Non-pigmented ciliary epithelial cell (primary cell): ENCODE measurements at regions not wholly inside any gene's neighbourhood (a gene's known extent, or its start where the extent isn't known, plus 50 kb on each side); places are given as distances from the start of the nearest gene placed in this dataset.

Experiments
- DNase-seq: peaks from one replicate; pipeline ENCODE4 v3.0.0-alpha.2; 2010; ENCODE audit warnings: low read depth

DNA sequence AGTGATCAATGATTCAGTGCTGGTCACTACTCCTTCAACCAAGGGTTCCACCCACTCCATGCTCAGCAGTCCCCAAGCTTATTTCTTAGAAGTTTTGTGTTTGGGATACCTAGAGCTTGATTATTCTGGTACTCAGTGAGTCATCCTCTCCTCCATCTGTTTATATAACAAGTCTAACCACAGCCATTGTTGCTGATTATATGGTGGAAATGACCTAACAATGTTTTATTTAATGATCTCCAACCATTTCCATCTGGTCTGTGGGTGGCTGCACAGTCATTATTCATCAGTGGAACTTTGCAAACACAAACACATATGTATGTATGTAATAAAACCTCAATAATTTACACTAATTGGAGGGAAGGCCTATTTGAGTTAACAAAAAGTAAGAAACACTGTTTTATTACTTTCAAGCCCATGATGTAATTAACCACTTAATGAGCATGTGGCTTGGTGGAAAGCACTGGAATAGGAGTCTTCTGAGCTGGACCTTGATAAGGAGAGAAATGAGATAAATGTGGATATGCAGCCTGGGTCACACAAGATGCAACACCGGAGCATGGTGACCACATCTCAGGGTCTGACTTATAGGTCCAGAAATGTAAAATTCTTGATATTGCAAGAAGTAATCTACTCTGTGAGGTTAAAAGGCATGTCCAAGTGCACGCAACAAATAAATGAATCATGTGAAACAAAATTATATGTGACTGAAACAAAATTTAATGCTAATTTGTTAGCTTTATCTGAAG lies 99.0 kb upstream of the WLS start:
- DNase-seq, result peak; percentile 92

DNA sequence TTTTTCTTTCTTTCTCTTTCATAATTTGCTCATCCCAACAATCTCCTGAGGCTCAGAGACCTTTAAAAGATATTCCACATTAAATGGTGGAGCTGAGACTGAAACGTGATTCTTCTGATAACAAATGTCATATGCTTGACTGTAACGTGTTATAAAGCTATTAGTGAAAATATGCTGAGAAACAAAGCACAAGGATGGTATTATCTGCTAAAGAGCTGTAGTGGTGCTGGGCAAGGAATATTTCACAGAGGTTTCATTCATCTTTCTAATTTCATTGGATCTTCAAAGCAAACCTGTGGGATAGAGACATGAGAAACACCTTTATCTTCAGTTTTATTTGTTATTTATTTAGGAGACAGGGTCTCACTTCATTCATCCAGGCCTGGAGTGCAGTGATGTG lies 98.1 kb upstream of the WLS start:
- no peak for DNase-seq

DNA sequence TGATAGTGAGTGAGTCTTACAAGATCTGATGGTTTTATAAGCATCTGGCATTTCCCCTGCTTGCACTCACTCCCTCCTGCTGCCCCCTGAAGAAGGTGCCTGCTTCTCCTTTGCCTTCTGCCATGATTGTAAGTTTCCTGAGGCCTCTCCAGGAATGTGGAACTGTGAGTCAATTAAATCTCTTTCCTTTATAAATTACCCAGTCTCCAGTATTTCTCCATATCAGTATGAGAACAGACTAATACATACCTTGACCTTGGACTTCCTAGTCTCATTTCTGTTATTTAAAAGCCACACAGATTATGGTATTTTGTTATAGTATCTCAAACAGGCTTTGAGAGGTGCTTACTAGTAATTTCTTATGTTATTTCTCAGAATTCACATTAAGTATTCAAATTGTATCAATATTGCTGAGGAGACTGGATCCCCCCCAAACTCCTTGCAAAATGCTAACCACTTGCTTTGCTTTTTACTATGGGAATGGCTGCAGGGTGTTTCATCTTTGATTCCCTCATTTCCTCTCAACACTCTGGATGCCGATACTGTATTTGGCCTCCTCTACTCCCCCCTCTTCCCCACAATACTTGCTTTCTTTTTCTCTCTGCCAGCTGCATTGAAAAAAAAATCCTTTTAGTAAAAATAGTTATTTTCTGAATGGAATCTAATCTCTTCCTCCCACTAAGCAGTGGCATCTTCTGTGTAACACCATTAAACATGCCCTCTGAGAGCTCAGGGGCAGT lies 96.9 kb upstream of the WLS start:
- DNase-seq, result no peak

DNA sequence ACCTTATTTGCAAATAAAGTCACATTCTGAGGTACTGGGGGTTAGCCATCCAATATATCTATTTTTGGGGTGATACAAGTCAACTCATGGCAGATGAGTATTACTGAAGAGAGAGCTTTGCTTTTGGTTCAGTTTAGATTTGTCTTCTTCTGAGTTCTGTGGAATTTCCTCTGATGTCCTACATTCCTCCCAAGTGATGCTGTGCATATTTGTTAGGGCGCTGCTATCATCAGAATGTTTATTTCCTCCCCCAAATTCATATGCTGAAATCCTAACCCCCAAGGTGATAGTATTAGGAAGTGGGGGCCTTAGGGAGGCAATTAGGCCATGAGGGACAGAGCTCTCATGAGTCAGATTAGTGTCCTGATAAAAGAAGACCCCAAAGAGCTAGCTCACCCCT lies 96.2 kb upstream of the WLS start:
- DNase-seq, result no peak

DNA sequence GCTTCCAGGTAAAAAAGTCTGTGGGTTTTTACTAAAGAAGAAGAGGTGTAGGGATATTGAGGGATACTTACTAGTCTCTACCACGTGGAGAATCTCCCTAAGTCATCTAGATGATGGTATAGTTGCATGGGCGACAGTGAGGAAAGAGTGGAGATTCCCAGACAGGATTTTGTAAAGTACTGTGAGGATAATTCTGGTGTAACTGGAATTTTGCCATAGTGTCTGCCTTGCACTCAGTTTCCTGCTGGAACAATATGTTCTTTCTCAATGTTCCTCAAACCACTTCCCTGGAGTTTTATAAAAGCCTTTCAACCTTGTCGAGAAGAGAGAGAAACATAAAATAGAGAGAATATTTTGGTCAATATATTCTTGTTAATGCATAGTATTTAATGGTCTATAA lies 95.1 kb upstream of the WLS start:
- no peak for DNase-seq

DNA sequence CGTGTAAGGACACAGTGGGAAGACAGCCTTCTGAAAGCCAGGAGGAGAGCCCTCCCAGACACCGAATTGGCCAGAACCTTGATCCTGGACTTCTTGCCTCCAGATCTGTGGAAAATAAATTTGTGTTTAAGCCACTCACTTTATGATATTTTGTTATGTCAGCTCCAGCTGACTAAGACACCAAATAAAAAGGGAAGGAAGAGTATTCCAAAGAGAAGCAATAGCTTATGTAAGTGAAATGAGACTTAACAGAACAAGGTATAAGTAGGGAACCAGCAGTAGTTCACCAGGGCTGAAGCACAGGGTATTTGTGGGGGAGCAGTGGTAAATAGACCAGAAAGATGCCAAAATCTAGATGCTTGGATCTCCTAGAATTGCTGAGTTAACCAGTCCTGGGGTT lies 94.2 kb upstream of the WLS start:
- DNase-seq, result no peak

DNA sequence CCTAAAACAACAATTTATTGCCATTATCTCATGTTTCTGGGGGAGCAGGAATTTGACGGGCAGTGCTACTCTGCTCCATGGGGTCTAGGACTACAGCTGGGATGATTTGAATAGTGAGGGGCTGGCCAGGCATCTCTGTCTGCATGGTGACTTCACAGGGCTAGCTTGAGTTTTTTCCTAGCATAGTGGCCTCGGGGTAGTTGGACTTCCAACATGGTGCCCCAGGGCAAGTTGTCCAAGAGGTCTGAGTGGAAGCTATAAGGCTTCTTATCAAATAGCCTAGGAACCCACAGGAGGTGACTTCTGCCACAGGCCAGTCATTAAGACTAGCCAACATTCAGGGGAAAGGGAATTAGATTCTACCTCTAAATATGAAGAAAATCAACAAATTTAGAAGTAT lies 92.0 kb upstream of the WLS start:
- DNase-seq, result no peak

DNA sequence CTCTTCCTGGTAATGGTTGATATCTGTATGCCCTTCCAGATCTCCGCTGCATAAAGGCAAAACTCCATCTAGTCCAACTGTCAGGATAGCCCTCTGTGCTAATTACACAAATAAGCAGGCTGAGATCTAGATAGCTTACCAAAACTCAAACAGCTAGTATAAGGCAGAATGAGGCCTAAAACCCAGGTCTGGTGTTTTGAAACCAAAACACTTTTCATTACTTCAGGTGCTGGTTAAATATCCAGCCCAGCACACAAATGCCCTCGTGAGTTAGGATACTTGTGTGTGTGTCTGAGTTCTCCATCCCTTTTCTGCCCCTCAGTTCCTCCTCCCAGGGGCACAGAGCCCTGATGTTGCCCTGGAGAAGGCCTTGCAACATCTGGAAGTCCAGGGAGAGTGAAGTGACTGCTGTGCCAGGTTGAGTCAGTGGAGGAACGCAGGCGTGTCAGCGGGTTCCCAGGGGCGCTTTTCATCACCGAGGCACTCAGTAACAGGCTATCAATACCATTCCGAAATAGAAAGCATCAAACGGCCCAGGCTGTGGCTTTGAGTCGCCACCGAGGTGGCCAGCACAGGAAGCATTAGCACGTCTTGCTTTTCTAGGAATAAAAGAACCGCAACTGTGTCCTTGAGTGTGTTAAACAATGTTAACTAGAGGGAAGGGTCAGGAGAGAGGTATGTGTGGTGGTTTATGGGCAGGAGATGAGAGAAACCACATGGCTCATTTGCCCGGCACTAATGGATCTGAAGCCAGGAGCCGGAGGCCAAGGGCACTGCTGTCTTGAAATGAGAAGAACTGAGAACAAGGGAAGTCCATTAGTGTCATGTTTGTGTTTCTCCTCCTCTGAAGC lies 90.7 kb upstream of the WLS start:
- DNase-seq, result no peak

DNA sequence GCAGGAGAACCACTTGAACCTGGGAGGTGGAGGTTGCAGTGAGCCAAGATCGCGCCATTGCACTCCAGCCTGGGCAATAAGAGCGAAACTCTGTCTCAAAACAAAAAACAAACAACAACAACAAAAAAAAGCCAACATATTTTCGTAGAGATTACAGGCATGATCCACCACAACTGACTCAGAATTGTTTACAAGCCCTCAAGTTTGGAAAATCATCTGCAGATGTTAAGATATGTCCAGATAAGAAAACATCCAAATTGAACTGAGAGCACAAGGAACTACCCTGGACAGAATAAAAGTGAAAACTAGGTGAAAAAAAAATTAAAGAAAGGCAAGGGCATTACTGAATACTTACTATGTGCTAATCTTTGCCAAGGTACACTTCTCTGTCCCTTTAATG lies 89.8 kb upstream of the WLS start:
- DNase-seq, result no peak

DNA sequence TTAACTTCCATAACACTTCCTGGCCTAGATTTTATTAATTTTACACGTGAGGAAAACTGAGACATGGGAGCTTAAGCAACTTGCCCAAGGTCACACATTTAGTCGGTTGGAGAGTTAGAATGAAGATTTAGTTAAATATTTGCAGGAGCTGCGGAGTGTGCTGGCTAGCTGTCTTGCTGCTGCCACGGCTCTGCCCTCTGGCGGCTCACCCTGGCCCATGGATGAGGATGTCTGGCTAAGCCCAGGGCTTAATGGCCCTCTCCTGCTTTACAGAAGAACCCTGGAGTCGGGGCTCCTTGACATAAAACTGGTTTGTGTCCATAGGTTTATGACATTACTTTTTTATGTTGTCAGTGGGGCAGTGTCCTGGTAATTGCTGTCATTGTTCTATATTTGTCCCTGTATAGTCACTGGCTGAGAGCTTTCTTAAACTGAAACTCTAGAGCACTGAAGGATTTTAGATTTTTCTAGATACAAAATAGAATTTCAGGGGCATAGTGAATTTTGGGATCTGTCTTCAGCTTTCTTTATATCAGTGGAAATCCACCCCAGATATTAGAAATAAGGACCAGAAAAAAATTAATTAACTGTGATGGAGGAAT lies 88.9 kb upstream of the WLS start:
- no peak for DNase-seq

DNA sequence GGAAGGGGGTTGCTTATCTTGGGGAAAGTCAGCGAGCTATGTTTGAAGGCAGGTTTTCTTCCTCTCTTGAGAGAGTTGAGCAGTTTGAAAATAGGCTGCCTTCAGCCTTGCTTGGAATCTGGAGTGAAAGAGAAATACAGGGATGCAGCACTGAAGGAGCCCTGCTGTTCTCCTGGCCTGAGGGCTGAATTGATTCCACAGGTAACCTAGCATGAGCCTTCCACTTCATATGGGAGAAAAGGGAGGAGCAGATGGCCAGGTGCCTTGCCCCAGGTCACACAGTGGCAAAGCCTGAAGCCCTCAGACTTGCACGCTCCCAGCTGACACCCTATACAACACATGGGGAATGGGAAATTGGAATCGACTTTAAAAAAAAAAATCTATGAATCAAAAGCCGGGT lies 88.0 kb upstream of the WLS start:
- DNase-seq, result no peak

DNA sequence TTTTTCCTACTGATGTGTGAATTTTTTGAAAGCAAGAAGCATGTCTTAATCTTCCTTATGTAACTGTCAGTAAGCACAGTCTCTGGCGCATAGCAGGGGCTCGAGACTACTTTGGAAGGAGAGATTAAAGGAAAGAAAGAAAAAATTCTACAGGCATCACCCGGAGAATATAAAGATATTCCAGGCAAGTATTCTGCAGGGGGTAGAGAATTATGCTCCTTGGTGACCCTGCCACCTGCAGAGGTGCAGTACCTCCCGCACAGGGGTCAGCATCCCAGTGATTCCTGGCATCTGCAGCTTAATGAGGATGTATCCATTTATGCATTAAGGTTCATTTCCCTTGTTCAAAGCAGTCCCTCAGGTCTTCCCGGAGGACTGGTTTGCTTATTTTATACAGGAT lies 87.6 kb upstream of the WLS start:
- DNase-seq, result no peak

DNA sequence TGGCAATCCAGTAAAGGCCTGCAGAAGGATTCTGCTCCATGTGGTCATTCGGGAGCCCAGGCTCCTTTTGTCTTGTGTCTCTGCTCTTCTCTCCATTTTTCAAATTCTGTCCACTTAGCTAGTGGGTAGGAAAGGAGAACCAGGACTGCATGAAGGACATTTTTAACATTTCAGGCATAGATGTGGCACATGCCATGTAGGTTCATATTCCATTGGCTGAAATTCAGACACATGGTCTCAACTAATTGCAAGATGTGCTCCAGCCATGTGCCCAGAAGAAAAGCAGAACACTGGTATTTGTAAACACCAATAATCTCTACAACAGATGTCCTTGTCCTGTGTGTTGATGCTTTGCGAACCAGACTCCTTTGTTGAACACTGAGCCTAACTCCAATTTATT lies 85.2 kb upstream of the WLS start:
- DNase-seq, result no peak

DNA sequence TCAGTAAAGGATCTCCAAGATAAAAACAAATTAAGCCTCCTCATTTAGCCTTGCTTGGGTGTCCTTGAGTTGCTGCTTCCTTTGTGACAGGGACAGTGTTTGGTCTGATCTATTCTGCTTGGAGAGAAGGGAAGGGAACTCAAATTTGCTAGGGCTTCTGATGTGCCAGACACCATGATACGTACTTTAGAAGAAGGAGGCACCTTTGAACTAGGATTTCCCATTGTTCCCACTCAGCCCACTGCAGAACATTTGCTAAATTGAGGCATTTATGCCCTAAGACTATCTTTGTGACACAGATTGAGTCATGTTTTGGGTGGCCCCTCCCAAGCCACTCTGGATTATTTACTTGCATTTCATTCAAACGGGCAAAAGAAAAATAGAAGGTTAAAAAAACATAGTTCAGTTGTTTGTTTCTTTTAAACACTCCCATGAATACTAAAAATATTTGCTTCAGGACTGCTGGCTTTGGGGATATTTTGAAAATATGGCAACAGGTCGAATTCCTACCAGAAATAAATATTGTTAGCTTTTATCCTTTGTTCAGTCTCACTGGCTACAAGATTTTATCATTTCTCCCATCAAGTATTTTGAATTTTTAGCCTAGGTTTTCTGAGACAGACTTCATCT lies 81.9 kb upstream of the WLS start:
- DNase-seq, result no peak

DNA sequence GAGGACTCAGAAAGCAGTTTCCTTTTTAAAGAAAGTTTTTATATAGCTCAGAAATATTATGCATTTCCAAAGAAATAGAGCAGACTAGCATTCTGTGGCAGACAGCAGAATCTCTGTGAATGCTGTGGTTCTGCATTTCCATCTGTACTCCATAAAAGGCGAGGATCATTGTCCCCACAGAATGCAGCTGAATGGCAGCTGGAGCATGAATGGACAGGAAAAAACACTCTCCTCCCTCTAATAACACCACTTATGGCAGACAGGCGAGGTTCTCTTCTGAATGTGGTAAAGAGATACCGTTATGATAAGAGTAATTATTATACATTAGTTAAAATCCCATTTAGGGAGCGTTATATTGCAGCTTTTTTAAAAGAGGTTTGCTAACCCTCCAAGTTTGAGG lies 81.4 kb upstream of the WLS start:
- no peak for DNase-seq

DNA sequence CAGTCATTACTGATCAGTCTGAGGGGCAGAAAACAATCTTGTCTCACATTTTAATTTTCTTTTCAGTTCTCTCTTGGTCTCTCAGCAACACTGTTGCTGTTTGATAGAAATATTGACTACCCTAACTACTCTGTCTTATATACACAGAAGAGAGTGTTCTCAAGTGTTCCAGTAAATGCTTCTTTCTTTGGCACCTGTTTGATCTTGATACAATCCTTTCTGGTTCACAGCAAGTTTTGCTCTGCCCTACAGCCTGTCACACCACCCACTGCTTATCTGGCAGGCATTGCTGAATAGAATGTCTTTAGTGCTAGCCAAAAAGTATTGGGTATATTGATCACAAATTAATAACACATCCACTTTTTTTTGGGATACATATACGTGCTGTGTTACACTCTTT lies 75.7 kb upstream of the WLS start:
- DNase-seq, result no peak

DNA sequence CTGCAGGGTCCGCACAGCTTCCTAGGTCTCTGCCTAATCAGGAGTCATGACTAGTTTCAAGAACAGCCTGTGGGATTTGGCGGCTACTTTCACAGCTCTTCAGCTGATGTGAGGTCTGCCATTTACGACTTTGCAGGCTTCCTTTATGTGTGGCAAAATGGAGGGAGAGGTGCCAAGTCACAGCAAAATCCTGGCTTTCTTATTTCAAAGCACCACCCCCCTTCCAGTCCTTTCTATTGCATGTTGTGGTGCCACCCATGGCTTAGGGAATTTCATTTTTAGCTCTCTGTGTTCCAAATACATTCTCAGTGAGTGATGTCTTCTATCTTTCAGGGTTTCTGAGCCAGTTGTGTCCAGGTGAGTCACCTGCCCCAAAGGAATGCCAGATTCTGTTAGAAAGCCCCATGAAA lies 75.1 kb upstream of the WLS start:
- DNase-seq, result no peak

DNA sequence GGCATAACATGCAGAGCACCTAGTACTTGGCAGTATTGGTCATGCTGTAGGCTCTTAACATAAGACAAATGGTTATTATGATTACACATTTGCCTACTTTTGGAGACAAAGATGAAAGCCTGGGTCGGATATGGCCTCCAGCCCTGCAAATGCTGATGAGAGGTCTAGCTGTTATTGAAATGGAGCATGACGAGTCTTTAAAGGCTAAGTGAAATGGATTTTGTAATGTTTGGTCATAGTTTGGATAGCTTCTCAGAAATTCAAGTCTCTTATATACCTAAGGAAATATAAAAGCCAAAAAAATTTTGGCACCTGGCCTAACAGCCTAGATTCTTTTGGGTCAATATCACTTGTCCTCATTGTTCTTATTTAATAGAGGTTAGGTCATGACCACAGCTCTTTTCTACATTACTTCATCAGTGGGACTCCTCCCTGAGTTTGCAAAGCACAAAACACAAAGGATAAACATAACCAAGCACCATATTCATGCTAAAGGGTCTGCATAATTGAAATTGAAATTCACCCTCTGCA lies 69.2 kb upstream of the WLS start:
- DNase-seq, result no peak

DNA sequence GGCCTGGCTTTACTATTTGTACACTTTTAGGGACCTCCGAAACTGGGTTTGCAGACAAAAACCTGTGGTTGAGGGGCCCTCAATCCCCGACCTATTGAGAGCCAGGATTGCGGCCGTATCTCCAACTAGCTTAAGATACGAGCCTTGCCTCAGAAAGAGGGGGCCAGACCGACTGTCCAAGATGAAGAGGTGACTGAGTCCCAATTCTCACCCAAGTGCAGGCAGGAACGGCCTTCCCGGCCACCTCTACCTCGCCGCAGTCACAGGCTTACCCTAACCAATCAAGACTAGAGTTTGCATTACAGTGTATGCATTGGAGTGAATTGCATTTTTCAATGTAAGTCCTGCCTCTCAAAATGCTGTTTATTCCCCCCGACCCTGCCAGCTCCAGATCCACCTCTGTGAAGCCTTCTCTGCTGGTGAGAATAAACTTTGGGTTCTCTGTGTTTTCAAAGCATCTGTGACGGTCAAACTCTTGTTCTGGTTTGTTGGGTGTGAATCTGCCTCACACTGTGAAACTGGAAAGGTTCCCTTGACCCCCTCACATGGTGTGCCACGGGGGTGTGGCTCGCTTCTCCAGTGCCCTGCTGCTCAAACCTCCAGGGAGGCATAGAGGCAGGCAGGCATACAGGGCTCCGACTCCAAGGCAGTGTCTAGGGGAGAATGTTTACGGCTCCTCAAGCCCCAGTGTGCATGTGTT lies 62.2 kb upstream of the WLS start:
- no peak for DNase-seq

DNA sequence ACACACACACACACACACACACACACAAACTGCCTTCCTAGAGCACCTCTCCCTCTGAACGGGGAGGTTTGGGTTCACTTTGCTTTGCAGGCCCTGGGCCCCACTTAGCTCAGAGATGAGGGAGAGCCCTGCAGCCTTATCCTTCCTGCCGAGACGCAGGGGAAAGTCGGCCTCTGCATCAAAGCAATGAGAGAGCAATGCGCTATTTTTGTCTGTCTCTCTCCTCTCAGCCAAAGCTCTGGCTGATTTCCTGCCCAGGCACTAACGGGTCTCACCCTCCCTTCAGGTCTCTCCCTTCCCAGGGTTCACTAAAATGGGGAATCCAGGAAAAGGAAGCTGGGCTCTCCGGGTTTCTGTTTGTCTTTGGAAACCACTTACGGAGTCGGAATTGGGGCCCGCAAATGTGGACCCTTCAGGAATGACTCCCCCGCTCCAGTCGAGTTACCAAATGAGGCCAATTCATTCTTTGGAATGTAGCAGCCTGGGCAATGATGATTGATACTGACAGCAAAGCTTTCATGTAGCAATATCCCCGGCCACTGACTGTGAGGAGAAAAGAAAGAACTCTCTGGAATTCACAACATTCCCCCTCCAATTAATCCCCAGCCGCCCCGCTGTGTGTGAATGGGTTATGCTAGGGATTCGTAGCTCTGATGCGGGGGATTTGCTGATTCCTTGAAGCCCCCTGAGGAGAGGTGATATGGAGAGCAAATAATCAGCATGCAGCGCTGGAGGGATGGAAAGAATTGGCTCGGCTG lies 61.5 kb upstream of the WLS start:
- DNase-seq, result no peak

DNA sequence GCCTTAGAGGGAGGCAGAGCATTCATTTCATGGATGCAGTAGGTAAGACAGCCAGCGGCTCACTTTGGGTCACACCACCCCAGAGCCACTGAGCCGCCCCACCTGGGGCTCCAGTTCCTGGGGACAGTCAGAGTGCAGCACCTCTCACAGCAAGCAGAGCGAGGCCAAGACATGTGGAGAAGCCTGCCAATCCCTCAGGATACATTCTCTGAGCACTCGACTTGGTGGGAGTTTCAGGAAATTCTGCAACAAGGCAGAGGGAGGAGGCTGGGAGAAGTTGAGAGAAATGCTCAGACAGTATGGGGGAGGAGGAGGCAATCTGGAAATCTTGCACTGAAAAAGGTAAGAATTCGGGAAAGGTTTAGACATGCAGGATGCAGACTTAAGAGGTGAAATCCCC lies 60.8 kb upstream of the WLS start:
- no peak for DNase-seq
